T-helper 2 cell treated with Interferon-gamma antibody and Interleukin-4, amounts not matched to agents 100 ng/mL and 5 ng/mL, for 36 hours (primary cell): ENCODE measurements at regions not wholly inside any gene's neighbourhood (a gene's known extent, or its start where the extent isn't known, plus 50 kb on each side); places are given as distances from the start of the nearest gene placed in this dataset.

Experiments used
- intact Hi-C: fragments of 100-400 bp; cut with micrococcal nuclease; formaldehyde crosslinking; loops from one replicate; pipeline ENCODE4 v1.15.1; 2023

DNA sequence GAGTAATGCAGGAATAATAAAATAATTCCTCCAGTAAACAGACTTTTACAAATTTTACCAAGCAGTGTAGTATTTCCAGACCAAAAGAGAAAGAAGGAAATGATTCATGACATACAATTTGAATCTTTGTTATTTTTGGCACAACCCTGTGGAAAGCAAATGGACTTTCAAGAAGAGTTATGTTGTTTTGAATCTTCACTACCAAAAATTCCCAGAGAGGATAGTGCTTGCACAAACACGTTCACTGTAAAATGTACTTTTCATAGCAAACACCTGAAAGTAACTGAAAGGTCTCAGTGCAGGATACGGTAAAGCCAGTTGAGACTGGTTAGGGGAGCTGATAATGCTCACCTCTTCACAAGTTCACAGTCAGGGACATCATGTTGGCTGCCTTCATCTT is 107.1 kb downstream of the USP22 start:
- intact Hi-C loops = no loop called here

DNA sequence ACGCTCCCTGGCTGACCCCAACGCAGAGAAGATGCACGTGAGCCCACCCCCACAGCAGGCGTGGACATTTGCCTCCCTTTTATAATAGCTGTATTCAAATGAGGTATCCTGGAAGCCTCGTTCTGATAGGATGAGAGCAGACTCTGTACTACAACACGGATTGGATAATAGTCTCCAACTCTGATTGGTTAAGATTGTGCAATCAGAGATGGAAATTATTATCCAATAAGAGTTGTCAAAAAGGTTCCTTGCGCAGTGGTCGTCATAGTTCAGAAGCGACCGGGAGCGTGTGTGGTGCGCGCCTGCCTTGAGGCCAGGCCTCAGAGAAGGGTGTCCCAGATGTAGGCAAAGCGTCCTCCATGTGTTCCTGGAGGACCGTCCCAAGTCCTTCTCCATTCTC is 104.6 kb downstream of the USP22 start:
- intact Hi-C loops = no loop called here

DNA sequence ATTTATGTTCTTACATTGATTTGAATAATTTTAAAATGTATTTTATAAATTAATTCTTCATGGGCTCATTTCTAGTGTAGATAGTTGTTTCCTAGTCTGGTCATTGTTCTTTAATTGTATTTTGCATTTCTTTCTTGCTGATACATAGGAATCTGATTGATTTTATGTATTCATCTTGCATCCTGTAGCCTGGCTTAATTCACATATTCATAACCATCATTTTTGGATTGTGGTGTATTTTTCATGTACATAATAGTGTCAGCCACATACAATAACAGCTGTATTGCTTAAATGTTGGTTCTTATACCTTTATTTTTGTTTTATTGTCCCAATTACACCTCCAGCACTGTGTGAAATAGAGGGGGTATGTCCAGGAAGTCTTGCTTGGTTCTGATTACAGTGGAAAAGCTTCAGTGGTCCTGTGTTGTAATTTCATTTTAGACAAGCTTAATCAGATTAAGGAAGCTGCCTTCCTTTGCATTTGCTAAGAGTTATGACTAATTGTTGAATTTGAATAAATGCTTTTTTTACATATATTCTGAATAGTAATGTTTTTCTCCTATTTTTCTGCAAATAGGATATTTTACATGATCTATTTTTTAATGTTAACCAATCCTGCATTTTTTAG is 103.7 kb downstream of the USP22 start:
- intact Hi-C loops = no loop called here

DNA sequence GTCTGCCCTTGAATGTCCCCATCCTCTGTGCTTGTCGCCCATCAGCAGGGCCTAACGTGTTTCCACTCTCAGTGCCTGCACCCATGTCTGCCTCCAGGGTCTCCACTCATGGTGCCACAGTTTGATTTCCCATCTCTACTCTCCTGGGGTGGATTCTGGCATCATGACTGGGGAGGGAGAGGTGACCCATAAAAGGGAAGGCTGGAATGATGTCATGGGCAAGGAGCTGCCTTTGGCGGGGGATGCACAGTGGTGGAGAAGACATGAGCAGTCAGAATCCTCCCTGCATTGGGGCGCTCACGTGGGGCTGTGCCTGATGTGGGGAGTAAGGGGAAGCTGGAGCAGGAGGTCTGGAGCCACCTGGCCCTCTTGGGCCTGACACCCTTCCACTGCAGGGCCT is 100.9 kb downstream of the USP22 start:
- intact Hi-C loops = loop anchor here (10.0 kb wide), 1 partner anchor 573 kb away; no protein-coding TSS in a partner anchor

DNA sequence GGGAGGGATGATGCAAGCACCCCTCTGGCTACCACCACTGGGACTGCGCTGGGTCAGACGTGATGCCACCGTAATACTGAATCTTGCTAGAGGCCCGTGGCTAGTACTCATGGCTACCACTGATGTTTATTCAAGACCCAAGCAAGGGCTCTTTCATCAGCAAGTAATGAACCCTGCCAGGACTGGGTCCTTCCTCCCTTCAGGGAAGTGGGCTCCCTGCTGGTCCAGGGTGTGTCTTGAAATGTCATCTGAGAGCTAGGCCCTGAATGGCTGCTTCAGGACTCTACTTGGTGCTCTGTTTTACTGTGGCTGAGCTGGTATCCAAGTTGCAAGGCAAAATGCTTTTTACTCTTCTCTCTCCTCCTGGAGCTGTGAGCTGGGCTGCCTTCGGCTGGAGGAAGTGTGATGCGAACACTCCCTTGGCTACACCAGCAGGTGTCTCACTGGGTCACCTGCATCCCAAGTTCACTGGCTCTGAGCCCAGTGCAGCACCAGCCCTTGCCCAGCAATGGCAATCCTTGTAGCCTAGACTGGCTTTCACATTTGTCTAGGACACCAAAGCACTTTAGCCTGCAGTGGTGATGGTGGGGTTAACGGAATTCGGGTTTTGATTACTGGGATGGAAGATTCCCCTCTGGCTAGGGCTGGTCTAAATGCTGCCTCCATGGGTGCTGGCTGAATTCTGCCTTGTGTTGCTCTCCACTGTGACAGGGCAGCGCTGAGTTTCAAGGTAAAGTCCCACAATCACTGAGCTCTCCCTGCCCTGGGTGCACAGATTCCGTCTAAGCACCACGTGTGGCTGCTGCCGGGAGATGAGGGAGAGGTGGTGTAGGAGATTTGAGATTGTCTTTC is 98.6 kb downstream of the USP22 start:
- intact Hi-C loops = loop anchor here (10.0 kb wide), 1 partner anchor 571 kb away; no protein-coding TSS in a partner anchor

DNA sequence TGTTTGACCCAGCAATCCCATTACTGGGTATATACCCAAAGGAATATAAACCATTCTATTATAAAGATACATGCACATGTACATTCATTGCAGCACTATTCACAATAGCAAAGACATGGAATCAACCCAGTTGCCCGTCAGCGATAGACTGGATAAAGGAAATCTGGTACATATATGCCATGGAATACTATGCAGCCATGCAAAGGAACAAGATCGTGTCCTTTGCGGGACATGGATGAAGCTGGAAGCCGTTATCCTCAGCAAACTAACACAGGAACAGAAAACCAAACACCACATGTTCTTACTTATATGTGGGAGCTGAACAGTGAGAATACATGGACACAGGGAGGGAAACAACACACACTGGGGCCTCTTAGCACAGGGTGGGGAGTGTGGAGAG is 95.1 kb downstream of the USP22 start:
- intact Hi-C loops = loop anchor here (10.0 kb wide), 1 partner anchor 567 kb away; no protein-coding TSS in a partner anchor

DNA sequence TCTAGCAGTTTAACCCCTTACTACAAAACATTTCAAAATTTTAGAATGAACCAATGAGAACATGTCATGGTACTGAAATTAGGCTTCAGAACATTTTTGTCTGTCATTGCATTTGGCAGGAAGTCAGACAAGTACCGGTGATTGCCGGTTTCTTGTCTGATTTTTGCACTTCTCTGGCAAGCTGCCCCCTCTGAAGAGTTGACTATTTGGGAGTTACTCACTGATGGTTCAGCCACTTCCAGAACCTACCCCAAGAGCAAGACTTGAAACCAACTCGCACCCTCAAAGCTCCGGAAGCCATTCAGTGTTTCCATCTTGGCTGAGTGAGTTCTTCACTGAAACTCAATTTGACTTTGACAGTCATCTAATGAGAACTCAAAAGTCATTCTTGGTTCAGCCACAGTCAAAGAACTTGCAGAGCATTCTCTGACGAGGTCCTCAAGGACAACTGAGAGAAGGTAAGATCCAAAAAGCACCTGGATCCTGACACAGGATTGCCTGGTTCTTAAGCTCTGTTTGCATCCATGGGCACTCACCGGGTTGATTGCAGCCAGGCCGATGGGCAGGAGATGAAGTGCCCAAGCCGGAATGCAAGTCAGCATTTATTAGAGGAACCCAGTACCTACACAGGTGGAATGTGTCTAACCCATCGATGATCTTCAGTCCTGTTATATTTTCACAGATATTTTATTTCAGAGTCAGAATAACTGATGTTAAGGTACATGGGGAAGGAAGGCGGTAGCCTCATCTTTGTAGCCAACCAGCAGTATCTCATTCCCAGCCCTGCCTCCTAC is 93.6 kb downstream of the USP22 start:
- intact Hi-C loops = loop anchor here (10.0 kb wide), 1 partner anchor 566 kb away; no protein-coding TSS in a partner anchor
